Gastrocnemius medialis (tissue), 4 donors: ENCODE measurements at regions not wholly inside any gene's neighbourhood (a gene's known extent, or its start where the extent isn't known, plus 50 kb on each side); places are given as distances from the start of the nearest gene placed in this dataset.
A peak's percentile ranks its signal among the peaks of the same experiment; 100 is the strongest.

ENCODE experiments used
- ATAC-seq, 2 donors: fragments of 150-250 bp; one replicate each; pipeline ENCODE4 v1.9.1; 2016
- DNase-seq, 2 donors: peaks; one replicate each; pipeline ENCODE4 v3.0.0-alpha.2; 2019
- H3K27ac ChIP-seq, 4 donors: fragments of 200-600 bp; sonication (generic); 1 replicate in 1 of 4; 2 replicates in 3 of 4; pipeline ENCODE4 v1.5.1; 2016 to 2018; ENCODE audit warnings: mild to moderate bottlenecking in 2 of 4, moderate library complexity in 1 of 4
- H3K27me3 ChIP-seq, 3 donors: fragments of 200-600 bp; sonication (generic) in 2 of 3; 1 replicate in 1 of 3; 2 replicates in 2 of 3; pipeline versions ENCODE4 v1.5.1 to v1.6.0; 2016 to 2019; ENCODE audit warnings: mild to moderate bottlenecking in 1 of 3, moderate library complexity in 1 of 3
- H3K36me3 ChIP-seq, 2 donors: fragments of 200-600 bp; sonication (generic) in 1 of 2; one replicate each; pipeline ENCODE4 v1.5.1; 2017 to 2018
- H3K4me1 ChIP-seq, 2 donors: fragments of 200-600 bp; sonication (generic) in 1 of 2; one replicate each; pipeline ENCODE4 v1.5.1; 2016 to 2017; ENCODE audit warnings: mild to moderate bottlenecking in 2 of 2
- H3K4me3 ChIP-seq, 4 donors: fragments of 200-600 bp; sonication (generic) in 3 of 4; 1 replicate in 1 of 4; 2 replicates in 3 of 4; pipeline ENCODE4 v1.5.1; 2016 to 2019; ENCODE audit warnings: mild to moderate bottlenecking in 2 of 4
- H3K9me3 ChIP-seq, 3 donors: fragments of 200-600 bp; sonication (generic) in 2 of 3; 1 replicate in 1 of 3; 2 replicates in 2 of 3; pipeline ENCODE4 v1.5.1; 2016 to 2019
- CTCF ChIP-seq, 5 experiments: fragments of 450-650 bp in 3 of 5; fragments of 200-600 bp in 2 of 5; sonication (generic) in 2 of 5; IDR thresholded peaks in 4 of 5; conservative IDR thresholded peaks in 1 of 5; 1 replicate in 4 of 5; 2 replicates in 1 of 5; pipeline ENCODE4 v1.5.1; 2016 to 2019; ENCODE audit warnings: antibody characterized with exemption in 5 of 5, mild to moderate bottlenecking in 3 of 5, moderate library complexity in 3 of 5
- POLR2A ChIP-seq, 2 donors: fragments of 450-650 bp; IDR thresholded peaks; one replicate each; pipeline ENCODE4 v1.6.1; 2017; ENCODE audit warnings: antibody characterized with exemption in 2 of 2, mild to moderate bottlenecking in 2 of 2, moderate library complexity in 2 of 2
- in situ Hi-C, 4 donors: fragments of 200-750 bp; cut with MboI; loops; one replicate each; pipeline versions ENCODE4 v1.15.0 to v1.8.0; 2017; ENCODE audit warnings: low sequenced_read_pairs in 4 of 4
- intact Hi-C: fragments of 100-400 bp; cut with DNase I; formaldehyde crosslinking; loops from one replicate; pipeline ENCODE4 v1.15.1; 2023; ENCODE audit warnings: low total_unique reads

DNA sequence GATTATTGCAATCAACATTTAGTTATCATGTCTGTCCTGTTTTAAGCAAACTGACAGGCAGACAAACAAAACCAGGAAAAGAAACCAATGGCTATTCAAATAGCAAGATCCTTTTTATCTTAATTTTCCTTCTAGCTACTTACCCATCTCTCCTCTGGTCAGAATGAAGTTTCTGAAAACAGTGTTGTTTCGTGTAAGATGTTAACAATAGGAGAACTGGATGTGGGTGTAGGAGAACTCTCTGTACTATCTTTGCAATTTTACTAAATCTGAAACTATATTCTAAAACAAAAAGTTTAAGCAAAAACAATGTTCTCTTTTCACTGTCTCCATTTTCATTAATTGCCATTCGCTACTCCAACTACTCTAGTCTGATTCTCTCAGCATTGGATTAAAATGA lies 726.4 kb downstream of the ZNF385D start:
- no peaks in the 10 kb centered on the region for H3K9me3 ChIP-seq
- H3K4me1 ChIP-seq: no peaks in the 10 kb centered on the region
- TF ChIP-seq POLR2A (IDR thresholded peaks at IDR 0.05) (no peak), CTCF (IDR thresholded peaks at IDR 0.05 in 4 of 5, conservative IDR thresholded peaks at IDR 0.05 in 1 of 5) (no peak)
- in situ Hi-C loops (no loop called here), intact Hi-C loops (no loop called here)
- no peak overlapping the region for H3K4me3 ChIP-seq
- no peak overlapping the region for H3K27ac ChIP-seq
- ATAC-seq: no peak
- no peaks in the 10 kb centered on the region for H3K27me3 ChIP-seq
- DNase-seq: no peak
- H3K36me3 ChIP-seq: no peaks in the 10 kb centered on the region

- no peak for ATAC-seq
- no peak overlapping the region for H3K27ac ChIP-seq
- no peaks in the 10 kb centered on the region for H3K4me1 ChIP-seq
- H3K36me3 ChIP-seq: no peaks in the 10 kb centered on the region
- in situ Hi-C loops (no loop called here), intact Hi-C loops (no loop called here)
- H3K27me3 ChIP-seq: no peaks in the 10 kb centered on the region
- no peak overlapping the region for H3K4me3 ChIP-seq
- DNase-seq: no peak
- TF ChIP-seq CTCF (IDR thresholded peaks at IDR 0.05 in 4 of 5, conservative IDR thresholded peaks at IDR 0.05 in 1 of 5) (no peak), POLR2A (IDR thresholded peaks at IDR 0.05) (no peak)
- no peaks in the 10 kb centered on the region for H3K9me3 ChIP-seq
Observed at GRCh38 chr3:21020681-21021080, 730.3 kb downstream of the ZNF385D start.

- in situ Hi-C loops (no loop called here), intact Hi-C loops (no loop called here)
- Histone ChIP-seq H3K4me1 (no peaks in the 10 kb centered on the region), H3K36me3 (no peaks in the 10 kb centered on the region), H3K27ac (no peak overlapping the region), H3K9me3 (no peaks in the 10 kb centered on the region), H3K4me3 (no peak overlapping the region), H3K27me3 (no peaks in the 10 kb centered on the region)
- TF ChIP-seq POLR2A (IDR thresholded peaks at IDR 0.05): no peak
- TF ChIP-seq CTCF (IDR thresholded peaks at IDR 0.05 in 4 of 5, conservative IDR thresholded peaks at IDR 0.05 in 1 of 5): no peak
- peak in 1 of 2 donors; percentile 30 for ATAC-seq
- no peak for DNase-seq
Observed at GRCh38 chr3:21020043-21020442, 731.0 kb downstream of the ZNF385D start.

DNA sequence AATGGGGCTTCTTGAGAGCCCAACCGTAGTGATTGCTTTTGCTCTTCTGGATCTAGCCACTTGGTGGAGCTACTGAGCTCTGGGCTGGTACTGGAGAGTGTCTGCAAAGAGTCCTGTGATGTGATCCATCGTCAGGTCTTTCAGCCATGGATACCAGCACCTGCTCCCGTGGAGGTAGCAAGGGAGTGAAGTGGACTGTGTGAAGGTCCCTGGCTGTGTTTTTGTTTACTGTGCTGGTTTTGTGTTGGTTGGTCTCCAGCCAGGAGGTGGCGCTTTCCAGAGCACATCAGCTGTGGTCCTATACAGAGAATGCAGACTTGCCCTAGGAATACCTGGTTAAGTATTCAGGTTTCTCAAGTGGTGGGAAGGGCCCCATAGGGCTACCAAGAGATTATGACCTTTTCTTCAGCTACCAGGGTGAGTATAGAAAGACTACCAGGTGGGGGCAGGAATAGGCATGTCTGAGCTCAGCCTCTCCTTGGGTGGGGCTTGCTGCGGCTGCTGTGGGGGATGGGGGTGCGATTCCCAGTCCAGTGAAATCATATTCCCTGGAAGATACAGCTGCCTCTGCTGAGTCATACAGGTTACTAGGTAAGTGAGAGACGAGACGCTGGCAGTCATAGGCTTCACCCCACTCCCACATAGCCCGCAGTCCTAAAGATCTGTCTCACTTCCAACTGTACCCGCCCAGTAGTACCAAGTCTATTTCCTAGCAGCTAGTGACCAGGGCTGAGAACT lies 733.7 kb downstream of the ZNF385D start:
- in situ Hi-C loops: no loop called here
- Histone ChIP-seq H3K36me3 (no peaks in the 10 kb centered on the region), H3K4me1 (no peaks in the 10 kb centered on the region), H3K27ac (no peak overlapping the region), H3K4me3 (no peak overlapping the region), H3K9me3 (no peaks in the 10 kb centered on the region), H3K27me3 (no peaks in the 10 kb centered on the region)
- intact Hi-C loops: no loop called here
- ATAC-seq (no peak), DNase-seq (no peak)
- TF ChIP-seq POLR2A (IDR thresholded peaks at IDR 0.05) (no peak), CTCF (IDR thresholded peaks at IDR 0.05 in 4 of 5, conservative IDR thresholded peaks at IDR 0.05 in 1 of 5) (no peak)

GRCh38 chr3:21013566-21013965 lies 737.4 kb downstream of the ZNF385D start:
- H3K4me1 ChIP-seq: no peaks in the 10 kb centered on the region
- intact Hi-C loops: no loop called here
- in situ Hi-C loops: no loop called here
- ATAC-seq (no peak), DNase-seq (no peak)
- no peak overlapping the region for H3K27ac ChIP-seq
- H3K36me3 ChIP-seq: no peaks in the 10 kb centered on the region
- no peak overlapping the region for H3K4me3 ChIP-seq
- H3K9me3 ChIP-seq: no peaks in the 10 kb centered on the region
- no peaks in the 10 kb centered on the region for H3K27me3 ChIP-seq
- TF ChIP-seq CTCF (IDR thresholded peaks at IDR 0.05 in 4 of 5, conservative IDR thresholded peaks at IDR 0.05 in 1 of 5) (no peak), POLR2A (IDR thresholded peaks at IDR 0.05) (no peak)
